ENCODE measurements at regions not wholly inside any gene's neighbourhood (a gene's known extent, or its start where the extent isn't known, plus 50 kb on each side); places are given as distances from the start of the nearest gene placed in this dataset.
"Not testable (repeated sequence)": the region's sequence is repeated elsewhere in the genome, so short reads cannot be mapped to it uniquely, and the experiment has no call there.

DNA sequence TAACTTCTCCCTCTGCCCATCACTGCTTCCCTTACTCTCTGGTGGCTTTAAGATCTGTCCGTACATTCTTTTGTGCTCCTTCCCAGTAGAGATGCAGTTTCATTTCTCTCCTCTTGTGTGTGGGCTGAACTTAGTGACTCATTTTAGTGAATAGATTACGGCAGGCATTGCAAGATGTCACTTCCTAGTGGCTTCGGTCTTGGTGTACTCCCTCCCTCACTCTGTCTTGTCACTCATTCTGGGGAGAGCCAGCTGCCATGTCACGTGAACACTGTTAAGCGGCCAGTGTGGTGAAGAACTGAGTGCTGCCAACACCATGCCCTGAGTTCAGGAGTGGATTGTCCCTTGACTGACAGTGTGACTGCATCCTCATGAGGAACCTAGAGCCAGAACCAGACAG lies 115.9 kb downstream of the OTOR start:
- DNase-seq = no peak

GRCh38 chr20:16864963-16865362 lies 116.8 kb downstream of the OTOR start:
- DNase-seq = no peak

GRCh38 chr20:16865406-16865805 lies 117.2 kb downstream of the OTOR start:
- no peak for DNase-seq

- DNase-seq = not testable (repeated sequence)
Observed at GRCh38 chr20:16873124-16873523, 125.0 kb downstream of the OTOR start.

DNA sequence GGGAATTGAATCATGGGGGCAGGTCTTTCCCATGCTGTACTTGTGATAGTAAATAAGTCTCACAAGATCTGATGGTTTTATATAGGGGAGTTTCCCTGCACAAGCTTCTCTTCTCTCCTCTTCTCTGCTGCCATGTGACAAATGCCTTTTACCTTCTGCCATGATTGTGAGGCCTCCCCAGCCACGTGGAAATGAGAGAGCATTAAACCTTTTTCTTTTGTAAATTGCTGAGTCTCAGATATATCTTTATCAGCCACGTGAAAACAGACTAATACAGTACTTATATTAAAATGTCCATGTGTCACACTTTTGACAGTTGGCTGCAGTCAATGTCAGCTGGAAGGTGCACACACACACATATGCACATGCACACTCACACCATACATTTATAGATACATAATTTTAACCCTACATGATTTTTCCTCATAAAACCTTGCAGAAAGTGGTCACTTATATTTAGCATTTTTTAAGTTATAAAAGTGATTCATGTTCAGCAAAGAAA lies 128.9 kb downstream of the OTOR start:
- no peak for DNase-seq

DNA sequence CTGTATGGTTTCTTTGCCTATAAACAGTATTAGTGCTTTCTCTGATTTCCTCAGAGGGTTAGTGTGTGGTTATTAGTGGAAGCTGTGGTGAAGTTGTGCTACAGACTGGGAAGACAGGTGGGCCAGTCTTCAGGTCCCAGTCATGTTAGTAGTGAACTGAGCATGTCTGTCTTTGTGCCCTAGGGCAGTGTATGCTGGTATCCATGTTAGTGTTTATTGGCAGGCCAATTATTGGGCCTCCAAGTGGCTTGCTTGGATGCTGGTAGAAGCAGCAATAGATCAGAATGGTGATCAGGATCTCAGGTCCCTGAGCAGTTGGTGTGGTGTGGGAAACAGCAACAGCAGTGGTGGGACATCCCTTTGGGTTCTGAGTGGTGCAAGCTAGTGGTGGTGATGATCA lies 137.6 kb downstream of the OTOR start:
- no peak for DNase-seq

DNA sequence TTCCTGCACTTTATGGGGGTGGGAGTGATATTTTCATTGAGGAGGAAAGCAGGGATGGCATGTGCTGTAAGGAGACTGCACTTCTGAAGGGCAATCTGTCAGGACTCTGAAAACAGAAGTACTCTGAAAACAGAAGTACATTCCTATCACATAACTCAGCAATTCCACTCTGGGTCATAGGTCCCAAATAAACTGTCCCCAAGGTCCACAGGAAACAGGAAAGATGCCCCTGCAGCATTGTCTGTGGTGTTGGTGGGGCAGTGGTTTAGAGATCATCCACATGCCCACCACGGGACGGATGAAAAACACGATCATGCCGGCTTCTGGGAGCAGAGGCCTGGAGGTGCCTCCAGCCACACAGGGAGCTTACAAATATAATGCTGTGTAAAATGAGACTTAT lies 150.3 kb downstream of the OTOR start:
- DNase-seq = no peak

GRCh38 chr20:16902662-16903061 lies 154.5 kb downstream of the OTOR start:
- DNase-seq = no peak

DNA sequence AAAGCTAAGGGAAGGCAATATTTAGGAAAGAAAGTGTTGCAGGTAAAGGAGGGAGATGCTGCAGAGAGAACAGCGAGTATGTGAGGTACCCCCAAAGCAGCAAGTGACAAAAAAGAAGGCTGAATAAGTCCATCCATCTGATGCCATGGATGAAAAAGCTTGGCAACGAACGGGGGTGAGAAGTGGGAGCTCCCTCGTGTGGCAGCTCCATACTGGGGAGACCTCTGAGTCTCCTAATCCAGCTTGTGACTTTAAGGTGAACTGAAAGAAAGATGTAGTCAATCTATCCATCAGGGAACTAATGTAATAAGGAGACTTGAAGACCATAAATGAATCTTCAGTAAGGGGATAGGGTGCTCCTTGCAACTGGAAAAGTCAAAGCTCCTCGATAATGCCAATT lies 156.6 kb downstream of the OTOR start:
- DNase-seq = no peak

GRCh38 chr20:16914277-16914676 lies 166.1 kb downstream of the OTOR start:
- no peak for DNase-seq

GRCh38 chr20:16916165-16916564 lies 168.0 kb downstream of the OTOR start:
- DNase-seq = no peak

GRCh38 chr20:16917636-16918035 lies 169.5 kb downstream of the OTOR start:
- no peak for DNase-seq

DNA sequence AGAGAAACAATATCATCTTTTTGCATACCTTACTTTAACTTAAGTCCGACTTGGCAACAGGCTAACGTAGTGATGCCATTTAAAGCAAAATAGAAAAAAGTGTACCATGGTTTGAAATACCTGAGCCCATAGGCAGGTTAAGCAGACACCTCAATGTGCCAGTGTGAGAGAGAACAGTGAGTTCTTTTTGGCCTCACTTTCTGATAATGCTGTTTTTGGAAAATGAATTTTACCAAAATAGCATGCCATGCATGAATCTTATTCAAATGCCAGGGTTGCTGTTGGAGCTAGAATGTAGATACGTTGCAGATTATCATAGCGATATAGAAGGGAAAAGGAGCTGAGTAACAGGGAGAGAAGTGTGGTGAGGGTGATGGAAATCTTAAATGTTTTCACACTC lies 170.2 kb downstream of the OTOR start:
- no peak for DNase-seq

DNA sequence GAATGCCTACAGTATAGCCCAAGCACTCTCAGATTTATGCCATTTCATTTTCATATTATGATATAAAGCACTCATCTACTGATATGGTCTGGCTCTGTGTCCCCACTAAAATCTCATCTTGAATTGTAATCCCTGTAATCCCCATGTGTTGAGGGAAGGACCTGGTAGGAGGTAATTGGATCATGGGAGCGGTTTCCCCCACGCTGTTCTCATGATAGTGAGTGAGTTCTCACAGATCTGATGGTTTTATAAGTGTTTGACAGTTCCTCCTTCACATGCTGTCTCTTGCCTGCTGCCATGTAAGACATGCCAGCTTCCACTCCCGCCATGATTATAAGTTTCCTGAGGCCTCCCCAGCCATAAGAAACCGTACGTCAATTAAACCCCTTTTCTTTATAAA lies 171.7 kb downstream of the OTOR start:
- DNase-seq = no peak

- DNase-seq = no peak
Observed at GRCh38 chr20:16922834-16923233, 174.7 kb downstream of the OTOR start.

GRCh38 chr20:16926626-16927430 lies 178.7 kb downstream of the OTOR start:
- no peak for DNase-seq

- no peak for DNase-seq
Observed at GRCh38 chr20:16929756-16930155, 181.6 kb downstream of the OTOR start.

- no peak for DNase-seq
Observed at GRCh38 chr20:16930656-16931055, 182.5 kb downstream of the OTOR start.

- DNase-seq = no peak
Observed at GRCh38 chr20:16939051-16939450, 190.9 kb downstream of the OTOR start.

GRCh38 chr20:16940701-16941100 lies 192.5 kb downstream of the OTOR start:
- no peak for DNase-seq

DNA sequence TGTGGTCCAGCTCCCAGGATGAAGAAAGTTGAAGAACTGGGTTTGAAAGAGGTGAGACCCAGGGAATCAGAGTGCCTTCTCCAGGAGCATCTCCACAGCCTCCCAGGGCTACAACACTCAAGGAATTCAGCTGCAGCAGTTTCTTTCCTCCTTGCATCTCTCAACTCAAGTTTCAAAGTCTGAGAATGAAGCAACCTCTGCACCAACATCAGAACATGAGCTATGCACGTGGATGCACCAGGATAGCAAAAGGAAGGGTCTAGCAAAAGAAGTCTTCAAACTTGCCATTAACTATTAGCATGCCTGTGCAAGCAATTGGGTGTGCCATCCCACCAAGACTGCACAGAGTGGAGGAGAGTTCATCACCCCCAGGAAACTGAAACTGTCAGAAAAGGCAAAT lies 193.9 kb downstream of the OTOR start:
- DNase-seq = no peak

DNA sequence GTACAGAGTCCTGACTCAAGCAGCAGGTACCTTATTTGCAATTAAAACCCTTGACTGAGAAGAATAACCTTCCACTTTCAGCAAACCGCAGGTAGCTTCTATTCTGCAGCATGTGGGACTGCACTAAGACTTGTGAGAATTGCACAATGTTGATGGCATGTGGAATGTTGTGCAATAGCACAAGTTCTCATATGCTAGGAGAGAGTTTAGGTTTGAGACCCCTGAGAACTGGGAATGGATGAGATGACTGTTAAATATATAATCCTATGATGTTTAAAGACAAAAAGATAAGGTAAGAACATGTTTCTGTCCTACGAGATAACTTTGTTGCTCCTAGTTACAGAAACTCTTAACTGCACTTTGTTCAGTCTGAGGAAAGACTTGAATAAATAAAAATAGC lies 194.6 kb downstream of the OTOR start:
- no peak for DNase-seq

DNA sequence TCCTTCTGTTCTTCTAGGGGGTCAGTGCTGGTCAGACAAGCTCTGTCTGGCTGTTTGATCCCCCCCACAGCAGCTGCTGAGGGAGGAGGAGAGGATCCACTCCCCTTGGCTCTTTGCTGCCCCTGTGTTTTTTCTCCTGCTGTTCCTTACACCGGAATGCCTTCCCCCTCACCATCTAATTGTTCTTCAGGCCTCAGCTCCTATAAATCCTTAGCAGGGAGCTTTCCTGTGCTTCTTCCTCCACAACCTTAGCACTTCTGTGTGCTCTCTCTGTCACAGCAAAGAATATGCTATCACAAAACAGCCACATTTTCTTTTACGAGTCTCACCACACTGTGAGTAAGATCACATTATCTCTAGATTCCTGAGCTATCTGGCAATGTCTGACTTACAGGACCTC lies 196.6 kb downstream of the OTOR start:
- DNase-seq = no peak

DNA sequence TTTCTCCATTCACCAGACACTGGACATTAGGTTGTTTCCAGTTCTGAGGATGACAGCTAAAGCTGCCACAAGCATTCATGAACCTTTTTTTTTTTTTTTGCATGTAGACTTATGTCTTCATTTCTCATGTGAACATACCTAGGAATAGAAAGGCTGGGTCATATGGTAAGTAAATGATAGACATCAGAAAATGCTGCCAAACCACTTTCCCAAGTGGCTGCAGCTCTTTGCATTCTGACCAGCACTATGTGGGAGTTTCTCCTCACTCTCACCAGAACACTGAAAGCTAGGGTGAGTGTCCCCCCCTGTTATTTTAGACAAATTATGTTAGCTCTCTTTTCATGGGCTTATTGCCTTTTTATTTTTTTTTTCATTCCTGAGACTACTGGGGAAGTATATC lies 197.5 kb downstream of the OTOR start:
- no peak for DNase-seq

DNA sequence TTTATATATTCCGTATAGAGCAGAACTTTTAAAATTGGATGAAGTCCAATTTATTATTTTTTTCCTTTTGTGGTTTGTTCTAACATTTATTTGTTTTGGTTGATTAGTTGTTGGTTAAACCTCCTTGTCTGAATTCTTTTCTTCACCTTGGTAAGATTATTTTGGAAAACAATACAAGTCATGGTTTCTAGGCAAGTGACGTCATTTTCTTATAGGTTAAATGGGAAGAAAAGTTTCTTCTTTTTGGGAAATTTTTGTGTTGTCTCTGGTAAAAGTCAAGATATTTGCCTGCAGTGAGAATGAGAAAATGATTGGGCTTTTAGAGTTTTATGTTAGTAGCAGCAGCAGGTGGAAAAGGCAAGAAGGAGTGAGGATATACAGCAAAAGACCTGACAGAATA lies 197.9 kb downstream of the OTOR start:
- DNase-seq = no peak
